Mammary epithelial cell (primary cell): ENCODE measurements at regions not wholly inside any gene's neighbourhood (a gene's known extent, or its start where the extent isn't known, plus 50 kb on each side); places are given as distances from the start of the nearest gene placed in this dataset.

Source experiments
- EZH2 ChIP-seq: IDR thresholded peaks from 2 replicates; pipeline ENCODE4 v1.6.1; 2012; ENCODE audit warnings: low read length, inconsistent platforms, borderline replicate concordance
- TF ChIP-seq, protein P1 (sequence below), 2 donors: IDR thresholded peaks in 1 of 2; conservative IDR thresholded peaks in 1 of 2; 2 replicates each; pipeline ENCODE4 v1.5.1; 2011 to 2012; ENCODE audit warnings: inconsistent platforms in 2 of 2, low read length in 2 of 2, mild to moderate bottlenecking in 2 of 2, control low read depth in 1 of 2, low read depth in 1 of 2; ENCODE audit not compliant: insufficient read depth in 1 of 2; ENCODE audit errors: extremely low read depth in 1 of 2

- TF ChIP-seq, protein P1, sequence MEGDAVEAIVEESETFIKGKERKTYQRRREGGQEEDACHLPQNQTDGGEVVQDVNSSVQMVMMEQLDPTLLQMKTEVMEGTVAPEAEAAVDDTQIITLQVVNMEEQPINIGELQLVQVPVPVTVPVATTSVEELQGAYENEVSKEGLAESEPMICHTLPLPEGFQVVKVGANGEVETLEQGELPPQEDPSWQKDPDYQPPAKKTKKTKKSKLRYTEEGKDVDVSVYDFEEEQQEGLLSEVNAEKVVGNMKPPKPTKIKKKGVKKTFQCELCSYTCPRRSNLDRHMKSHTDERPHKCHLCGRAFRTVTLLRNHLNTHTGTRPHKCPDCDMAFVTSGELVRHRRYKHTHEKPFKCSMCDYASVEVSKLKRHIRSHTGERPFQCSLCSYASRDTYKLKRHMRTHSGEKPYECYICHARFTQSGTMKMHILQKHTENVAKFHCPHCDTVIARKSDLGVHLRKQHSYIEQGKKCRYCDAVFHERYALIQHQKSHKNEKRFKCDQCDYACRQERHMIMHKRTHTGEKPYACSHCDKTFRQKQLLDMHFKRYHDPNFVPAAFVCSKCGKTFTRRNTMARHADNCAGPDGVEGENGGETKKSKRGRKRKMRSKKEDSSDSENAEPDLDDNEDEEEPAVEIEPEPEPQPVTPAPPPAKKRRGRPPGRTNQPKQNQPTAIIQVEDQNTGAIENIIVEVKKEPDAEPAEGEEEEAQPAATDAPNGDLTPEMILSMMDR (conservative IDR thresholded peaks at IDR 0.05 in 1 of 2, IDR thresholded peaks at IDR 0.05 in 1 of 2; ENCODE audit: extremely low read depth in 1 of 2, insufficient read depth in 1 of 2, low read depth in 1 of 2, low read length in 2 of 2): no peak
- TF ChIP-seq EZH2: no peak
Measured at GRCh38 chr9:26244661-26245451, 566.6 kb upstream of the TUSC1 start.
